ENCODE measurements at regions not wholly inside any gene's neighbourhood (a gene's known extent, or its start where the extent isn't known, plus 50 kb on each side); places are given as distances from the start of the nearest gene placed in this dataset.

DNA sequence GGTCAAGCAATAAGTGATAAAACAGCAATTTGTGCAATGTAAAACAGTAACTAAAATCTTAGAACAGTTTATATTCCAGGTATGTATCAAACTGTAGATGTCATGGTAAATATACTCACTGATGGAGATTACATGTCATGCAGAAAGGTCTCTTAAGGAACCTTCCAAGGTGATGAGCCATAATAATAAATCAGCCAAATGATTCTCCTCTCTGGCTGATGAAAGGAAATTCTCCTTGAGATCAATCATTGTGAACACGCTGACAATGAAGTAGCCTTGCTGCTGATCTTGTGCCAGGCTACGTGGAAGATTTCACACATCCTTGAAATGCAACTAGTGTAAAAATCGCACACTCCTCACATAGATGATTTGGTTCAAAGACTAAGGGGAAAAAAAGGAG is 392.5 kb upstream of the CDH7 start:
- 0% methylated on average over 3 of the region's 3 CpGs for WGBS (ENCODE audit: insufficient coverage, low coverage, missing lambda C conversion rate)
- ChIA-PET POLR2A (no interaction called here), CTCF (ENCODE audit: low intra/inter-chr PET ratio) (no interaction called here)
- no peaks in the 10 kb centered on the region for H3K9me1 ChIP-seq (ENCODE audit: control insufficient read depth, insufficient read depth, low read length)
- DNase-seq (ENCODE audit: extremely low read depth in 1 of 4, low spot score in 3 of 4) (no peak), FAIRE-seq (no peak), ATAC-seq (no peak)
- H2AFZ ChIP-seq (ENCODE audit: low read depth, low read length): no peak overlapping the region
- H3K27me3 ChIP-seq (ENCODE audit: control insufficient read depth in 2 of 2, insufficient read depth in 2 of 2, low read length in 2 of 2): no peaks in the 10 kb centered on the region
- no peak overlapping the region for H3K4me3 ChIP-seq
- H4K20me1 ChIP-seq (replicated peaks; ENCODE audit: control insufficient read depth, insufficient read depth, low read length): no peaks in the 10 kb centered on the region
- H3K9me3 ChIP-seq (replicated peaks; ENCODE audit: control insufficient read depth, insufficient read depth, low read depth, low read length): no peaks in the 10 kb centered on the region
- no peak overlapping the region for H3K4me2 ChIP-seq (ENCODE audit: insufficient read depth, low read length)
- intact Hi-C loops (cut with micrococcal nuclease) (no loop called here), in situ Hi-C loops (cut with MboI) (no loop called here)
- no peaks in the 10 kb centered on the region for H3K79me2 ChIP-seq (ENCODE audit: control insufficient read depth, insufficient read depth, low read length)
- no peak overlapping the region for H3K9ac ChIP-seq (ENCODE audit: insufficient read depth in 1 of 2, low read depth in 2 of 2, low read length in 2 of 2)
- no TSS peak for BruUV-seq (replicated peaks)
- no peaks in the 10 kb centered on the region for H3K36me3 ChIP-seq (ENCODE audit: control insufficient read depth, insufficient read depth, low read length)
- no peak overlapping the region for H3K27ac ChIP-seq (ENCODE audit: extremely low read depth, low read depth, low read length)
- H3K4me1 ChIP-seq (replicated peaks in 1 of 2; ENCODE audit: control insufficient read depth in 2 of 2, insufficient read depth in 2 of 2, low read length in 2 of 2): no peaks in the 10 kb centered on the region
- TF ChIP-seq KLF13 (tag; IDR thresholded peaks at IDR 0.05; ENCODE audit: borderline replicate concordance, low read depth) (no peak), MCM5 (IDR thresholded peaks at IDR 0.05; ENCODE audit: low read depth) (no peak), DEAF1 (CRISPR knock-in tag; IDR thresholded peaks at IDR 0.05) (no peak), ZNF668 (CRISPR knock-in tag; IDR thresholded peaks at IDR 0.05) (no peak), ZFP1 (CRISPR knock-in tag; IDR thresholded peaks at IDR 0.05) (no peak), CEBPG (CRISPR knock-in tag; IDR thresholded peaks at IDR 0.05) (no peak), CEBPG (tag; conservative IDR thresholded peaks at IDR 0.05 in 1 of 2, IDR thresholded peaks at IDR 0.05 in 1 of 2) (no peak), POLR2A (conservative IDR thresholded peaks at IDR 0.05) (no peak), HDAC8 (tag; IDR thresholded peaks at IDR 0.05) (no peak), GTF2E2 (tag; IDR thresholded peaks at IDR 0.05) (no peak), ZNF695 (CRISPR knock-in tag; IDR thresholded peaks at IDR 0.05) (no peak), HDAC2 (IDR thresholded peaks at IDR 0.05) (no peak), ZFX (CRISPR knock-in tag; IDR thresholded peaks at IDR 0.05) (no peak), HMG20A (CRISPR knock-in tag; conservative IDR thresholded peaks at IDR 0.05) (no peak), ZNF764 (CRISPR knock-in tag; IDR thresholded peaks at IDR 0.05; ENCODE audit: low read depth) (no peak), ATF1 (CRISPR knock-in tag; IDR thresholded peaks at IDR 0.05) (no peak), ATF1 (tag; IDR thresholded peaks at IDR 0.05) (no peak), MTA1 (IDR thresholded peaks at IDR 0.05; ENCODE audit: borderline replicate concordance) (no peak)
- TF ChIP-seq, protein P1, sequence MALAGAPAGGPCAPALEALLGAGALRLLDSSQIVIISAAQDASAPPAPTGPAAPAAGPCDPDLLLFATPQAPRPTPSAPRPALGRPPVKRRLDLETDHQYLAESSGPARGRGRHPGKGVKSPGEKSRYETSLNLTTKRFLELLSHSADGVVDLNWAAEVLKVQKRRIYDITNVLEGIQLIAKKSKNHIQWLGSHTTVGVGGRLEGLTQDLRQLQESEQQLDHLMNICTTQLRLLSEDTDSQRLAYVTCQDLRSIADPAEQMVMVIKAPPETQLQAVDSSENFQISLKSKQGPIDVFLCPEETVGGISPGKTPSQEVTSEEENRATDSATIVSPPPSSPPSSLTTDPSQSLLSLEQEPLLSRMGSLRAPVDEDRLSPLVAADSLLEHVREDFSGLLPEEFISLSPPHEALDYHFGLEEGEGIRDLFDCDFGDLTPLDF (CRISPR knock-in tag; IDR thresholded peaks at IDR 0.05): no peak

Data from K562 (cell line).